Right cardiac atrium (tissue), 5 donors: ENCODE measurements at regions not wholly inside any gene's neighbourhood (a gene's known extent, or its start where the extent isn't known, plus 50 kb on each side); places are given as distances from the start of the nearest gene placed in this dataset.
"Not testable (repeated sequence)": the region's sequence is repeated elsewhere in the genome, so short reads cannot be mapped to it uniquely, and the experiment has no call there.

ENCODE experiments used
- ATAC-seq, 2 donors: fragments of 200-7000 bp; cut with Tn5 transposase; one replicate each; pipeline versions ENCODE4 v1.8.0 to v1.9.1; 2020; ENCODE audit warnings: moderate library complexity in 2 of 2, mild to moderate bottlenecking in 1 of 2
- DNase-seq, 3 donors: peaks; one replicate each; pipeline ENCODE4 v3.0.0-alpha.2; 2020
- H3K27ac ChIP-seq: one replicate; pipeline ENCODE4 v1.5.1; 2013; ENCODE audit warnings: mild to moderate bottlenecking, low read length, control low read depth, moderate library complexity
- H3K27me3 ChIP-seq: one replicate; pipeline ENCODE4 v1.6.1; 2013; ENCODE audit not compliant: control insufficient read depth, insufficient read depth
- H3K4me1 ChIP-seq: one replicate; pipeline ENCODE4 v1.6.1; 2013; ENCODE audit warnings: low read length; ENCODE audit not compliant: control insufficient read depth, insufficient read depth
- H3K4me3 ChIP-seq: one replicate; pipeline ENCODE4 v1.5.1; 2013; ENCODE audit warnings: low read length, control low read depth
- H3K9me3 ChIP-seq: one replicate; pipeline ENCODE4 v1.6.1; 2013; ENCODE audit warnings: low read length; ENCODE audit not compliant: control insufficient read depth
- WGBS: extraction: QIAGEN DNeasy Blood & Tissue Kit; methylation state at CpG from one replicate; pipeline ENCODE4 v1.1.7; 2013; 5-methylcytosine and 5-hydroxymethylcytosine counted together
- intact Hi-C, 4 donors: fragments of 100-400 bp; cut with DNase I; formaldehyde crosslinking; loops; one replicate each; pipeline versions ENCODE4 v1.11.0 to v1.14.0; 2022 to 2023
- donor health status: healthy with polysubstance abuse.
- donor health status: DM: no; HTN: yes; CAD: no.
- donor health status: DM: no; HTN: no; CAD: no.
- donor health status: DM: no; HTN: yes; CAD: no; lungs with severe emphysema.
- donor health status: DM: yes; HTN: yes; CAD: no.

DNA sequence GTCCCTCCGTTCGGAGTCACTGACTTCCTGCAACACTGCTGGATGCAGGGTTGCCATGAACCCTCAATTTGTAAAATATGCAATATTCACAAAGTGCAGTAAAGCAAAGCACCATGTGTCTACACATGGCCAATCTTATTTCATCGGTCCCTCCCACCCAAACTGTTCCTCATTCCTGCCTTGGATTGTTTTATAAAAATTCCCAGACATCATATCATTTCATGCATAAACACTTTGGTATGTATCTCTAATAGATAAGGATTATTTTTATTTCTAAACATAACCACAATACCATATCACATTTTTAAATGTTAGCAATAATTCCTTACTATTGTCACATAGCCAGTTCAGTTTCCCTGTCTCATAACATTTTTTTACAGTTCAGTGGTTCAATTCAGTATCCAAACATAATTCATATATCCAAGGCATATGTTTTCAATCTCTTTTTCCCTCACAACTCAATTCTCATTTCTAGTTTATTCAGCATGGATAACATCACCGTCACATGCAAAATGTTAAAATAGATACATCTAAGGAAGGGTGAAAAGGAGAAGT, 82.0 kb upstream of the PCAT7 start:
- intact Hi-C loops = no loop called here
- Histone ChIP-seq H3K9me3 (no peaks in the 10 kb centered on the region), H3K27me3 (no peaks in the 10 kb centered on the region), H3K4me3 (no peak overlapping the region), H3K4me1 (no peaks in the 10 kb centered on the region), H3K27ac (no peak overlapping the region)
- 68% methylated on average over 4 of the region's 4 CpGs for WGBS
- DNase-seq = no peak
- no peak for ATAC-seq

DNA sequence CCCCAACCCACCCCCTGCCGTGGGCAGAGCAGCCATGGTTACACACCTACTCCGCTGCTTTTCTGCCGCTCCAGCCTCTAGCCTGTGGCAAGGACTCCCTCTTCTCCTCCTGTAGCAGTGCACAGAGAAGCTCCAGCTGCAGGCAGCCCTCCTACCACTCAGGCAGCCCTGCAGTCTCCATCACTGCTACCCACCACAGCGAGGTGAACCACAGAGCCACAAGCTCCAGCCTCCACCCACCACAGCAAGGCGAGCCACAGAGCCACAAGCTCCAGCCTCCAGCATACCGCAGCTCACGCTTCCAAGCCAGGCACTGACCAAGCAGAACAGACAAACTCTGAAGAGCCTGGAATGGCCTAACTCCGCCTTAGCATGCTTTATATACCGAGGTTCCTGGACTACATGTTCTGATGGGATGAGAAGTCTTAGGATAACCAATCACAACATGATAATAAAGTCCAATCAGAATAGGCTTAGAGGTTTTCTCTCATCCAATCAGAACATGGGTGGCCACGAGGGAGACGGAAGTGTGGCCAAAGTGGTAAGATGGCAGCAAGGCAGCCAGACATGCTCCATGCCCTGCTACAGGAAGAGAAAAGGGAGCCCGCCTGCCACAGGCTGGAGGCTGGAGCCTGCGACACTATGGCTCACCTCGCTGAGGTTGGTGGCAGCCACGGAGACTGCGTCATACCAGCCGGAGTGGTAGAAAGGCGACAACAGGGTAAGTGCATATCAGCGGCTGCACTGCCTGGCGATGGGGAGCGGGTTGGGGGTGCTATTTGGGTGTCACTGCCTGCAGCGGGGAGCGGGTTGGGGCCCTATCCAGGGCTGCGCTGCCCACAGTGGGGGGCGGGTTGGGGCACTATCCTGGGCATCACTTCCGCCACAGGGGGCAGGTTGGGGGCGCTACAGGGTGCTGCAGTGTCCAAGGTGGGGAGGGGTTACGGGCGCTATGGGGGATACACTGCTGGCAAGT, 75.8 kb upstream of the PCAT7 start:
- Histone ChIP-seq H3K27ac (no peak overlapping the region), H3K9me3 (no peaks in the 10 kb centered on the region), H3K27me3 (no peaks in the 10 kb centered on the region), H3K4me1 (no peaks in the 10 kb centered on the region), H3K4me3 (no peak overlapping the region)
- WGBS = 90% methylated on average over 29 of the region's 29 CpGs
- DNase-seq (peak in 1 of 3 donors; percentile 49), ATAC-seq (no peak)
- intact Hi-C loops = no loop called here

DNA sequence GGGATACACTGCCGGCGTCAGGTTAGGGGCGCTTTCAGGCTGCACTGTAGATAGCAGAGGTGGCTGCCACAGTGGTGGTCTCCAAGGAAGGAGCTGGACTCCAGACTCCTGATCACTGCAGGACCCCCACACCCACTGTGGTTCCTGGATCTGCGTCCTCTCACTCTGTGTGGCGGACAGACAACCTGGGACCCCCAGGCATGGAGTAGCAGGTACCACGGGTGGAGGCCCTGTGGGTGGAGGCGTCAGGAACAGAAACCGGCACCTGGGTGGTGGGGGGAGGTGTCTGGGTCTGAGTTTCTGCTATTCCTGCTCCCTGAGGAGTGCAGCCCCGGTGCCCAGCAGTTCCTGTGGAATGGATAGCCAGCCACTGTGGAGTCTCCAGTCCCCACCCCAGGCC, 75.1 kb upstream of the PCAT7 start:
- H3K4me3 ChIP-seq = no peak overlapping the region
- no peak for ATAC-seq
- DNase-seq = no peak
- no peaks in the 10 kb centered on the region for H3K9me3 ChIP-seq
- 82% methylated on average over 9 of the region's 9 CpGs for WGBS
- H3K4me1 ChIP-seq = no peaks in the 10 kb centered on the region
- H3K27me3 ChIP-seq = no peaks in the 10 kb centered on the region
- no peak overlapping the region for H3K27ac ChIP-seq
- intact Hi-C loops = no loop called here

DNA sequence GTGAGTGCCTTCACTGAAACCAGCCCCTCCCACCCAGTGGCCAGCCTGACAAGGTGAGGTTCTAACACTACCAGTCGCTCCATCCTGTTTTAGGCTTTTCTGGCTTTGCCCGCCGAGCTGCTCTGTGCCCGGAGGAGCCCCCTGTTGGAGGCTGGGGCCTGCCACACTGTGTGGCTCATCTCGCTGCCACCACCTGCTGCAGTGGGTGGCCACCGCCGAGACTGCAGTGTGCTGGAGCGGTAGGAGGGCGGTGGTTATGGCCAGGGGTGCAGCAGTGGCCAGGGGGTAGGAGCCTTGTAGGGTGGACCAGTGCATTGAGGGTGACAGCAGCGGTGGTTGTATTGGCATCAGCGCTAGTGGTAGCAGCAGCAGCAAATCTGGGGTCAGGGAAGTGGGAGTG, 74.7 kb upstream of the PCAT7 start:
- Histone ChIP-seq H3K4me3 (no peak overlapping the region), H3K27me3 (no peaks in the 10 kb centered on the region), H3K9me3 (no peaks in the 10 kb centered on the region), H3K4me1 (no peaks in the 10 kb centered on the region), H3K27ac (no peak overlapping the region)
- ATAC-seq (no peak), DNase-seq (no peak)
- WGBS = 84% methylated on average over 11 of the region's 11 CpGs
- intact Hi-C loops = no loop called here

DNA sequence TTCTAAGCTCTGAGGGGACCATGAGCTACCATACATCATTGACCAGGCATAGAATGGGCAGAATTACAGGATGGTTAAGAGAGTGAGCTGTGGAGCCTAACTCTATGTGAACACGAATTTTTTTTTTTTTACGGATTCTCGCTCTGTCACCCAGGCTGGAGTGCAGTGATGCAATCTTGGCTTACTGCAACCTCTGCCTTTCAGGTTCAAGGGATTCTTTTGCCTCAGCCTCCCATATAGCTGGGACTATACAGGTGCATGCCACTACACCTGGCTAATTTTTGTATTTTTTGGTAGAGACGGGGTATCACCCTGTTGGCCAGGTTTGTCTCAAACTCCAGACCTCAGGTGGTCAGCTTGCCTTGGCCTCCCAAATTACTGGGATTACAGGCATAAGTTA, 72.8 kb upstream of the PCAT7 start:
- Histone ChIP-seq H3K27ac (no peak overlapping the region), H3K4me1 (no peaks in the 10 kb centered on the region), H3K9me3 (no peaks in the 10 kb centered on the region), H3K27me3 (no peaks in the 10 kb centered on the region), H3K4me3 (no peak overlapping the region)
- DNase-seq (no peak), ATAC-seq (no peak)
- 86% methylated on average over 4 of the region's 4 CpGs for WGBS
- intact Hi-C loops = no loop called here

DNA sequence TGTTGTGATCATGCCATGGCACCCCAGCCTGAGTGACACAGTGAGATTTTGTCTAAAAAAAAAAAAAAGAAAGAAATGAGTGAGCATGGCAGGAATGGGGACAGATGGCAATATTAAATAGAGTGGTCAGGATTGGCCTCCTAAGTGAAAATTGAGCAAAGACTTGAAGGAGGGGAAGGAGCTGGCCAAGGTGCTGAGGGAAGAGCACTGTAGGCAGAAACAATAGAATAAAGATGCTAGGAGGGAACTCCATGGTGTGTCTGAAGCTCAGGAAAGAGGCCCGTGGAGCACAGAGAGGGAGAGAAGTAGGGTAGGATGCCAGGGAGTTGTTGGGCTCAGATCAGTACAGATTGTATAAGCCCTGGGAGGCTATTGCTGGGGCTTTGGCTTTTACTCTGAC, 64.4 kb upstream of the PCAT7 start:
- ATAC-seq = no peak
- no peaks in the 10 kb centered on the region for H3K4me1 ChIP-seq
- no peaks in the 10 kb centered on the region for H3K9me3 ChIP-seq
- H3K27ac ChIP-seq = no peak overlapping the region
- DNase-seq = no peak
- 44% methylated on average over 1 of the region's 1 CpG for WGBS
- no peaks in the 10 kb centered on the region for H3K27me3 ChIP-seq
- intact Hi-C loops = no loop called here
- no peak overlapping the region for H3K4me3 ChIP-seq

DNA sequence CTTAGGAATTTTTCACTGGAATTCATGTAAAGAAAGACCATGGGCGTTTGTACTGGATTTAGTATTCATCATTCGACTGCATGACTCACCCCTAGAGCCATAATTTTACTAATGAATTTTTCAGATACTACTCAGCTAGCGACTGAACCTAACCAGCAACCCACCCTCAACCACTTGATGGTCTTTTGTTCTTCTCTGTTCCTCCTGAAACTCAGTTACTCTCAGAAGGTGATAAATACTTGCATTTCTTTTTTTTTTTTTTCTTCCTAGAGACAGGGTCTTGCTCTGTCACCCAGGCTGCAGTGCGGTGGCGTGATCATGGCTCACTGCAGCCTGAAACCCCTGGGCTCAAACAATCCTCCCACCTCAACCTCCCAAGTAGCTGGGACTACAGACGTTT, 62.8 kb upstream of the PCAT7 start:
- intact Hi-C loops, H3K27me3 ChIP-seq, H3K4me1 ChIP-seq, H3K4me3 ChIP-seq, H3K9me3 ChIP-seq, H3K27ac ChIP-seq, DNase-seq, ATAC-seq: not testable (repeated sequence)
- WGBS = 72% methylated on average over 6 of the region's 6 CpGs

DNA sequence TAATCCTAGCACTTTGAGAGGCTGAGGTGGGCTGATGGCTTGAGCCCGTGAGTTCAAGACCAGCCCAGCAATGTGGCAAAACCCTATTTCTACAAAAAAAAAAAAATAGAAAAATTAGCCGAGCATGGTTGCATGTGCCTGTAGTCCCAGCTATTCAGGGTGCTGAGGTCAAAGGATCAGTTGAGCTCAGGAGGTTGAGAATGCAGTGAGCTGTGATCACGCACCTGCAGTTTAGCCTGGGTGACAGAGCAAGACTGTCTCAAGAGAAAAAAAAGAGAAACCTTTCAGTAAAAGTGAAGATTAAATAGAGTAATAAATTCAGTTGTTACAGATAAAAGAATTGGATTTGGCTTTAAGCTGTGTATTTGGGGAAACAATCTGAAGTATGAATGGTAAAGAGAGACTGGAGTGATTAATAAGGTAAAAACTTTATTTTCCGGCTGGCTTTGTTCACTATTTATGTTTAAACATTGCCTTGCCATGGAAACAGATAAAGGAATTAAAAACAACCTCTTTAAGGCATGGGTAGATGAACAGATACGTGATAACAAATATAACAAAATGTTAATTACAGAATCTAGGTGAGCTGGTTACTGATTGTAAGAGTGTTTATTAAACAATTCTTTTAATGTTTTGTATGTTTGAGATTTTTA, 56.0 kb upstream of the PCAT7 start:
- H3K27ac ChIP-seq = no peak overlapping the region
- DNase-seq (no peak), ATAC-seq (no peak)
- H3K4me3 ChIP-seq = no peak overlapping the region
- H3K9me3 ChIP-seq = no peaks in the 10 kb centered on the region
- 76% methylated on average over 5 of the region's 5 CpGs for WGBS
- intact Hi-C loops = no loop called here
- no peaks in the 10 kb centered on the region for H3K4me1 ChIP-seq
- H3K27me3 ChIP-seq = no peaks in the 10 kb centered on the region

DNA sequence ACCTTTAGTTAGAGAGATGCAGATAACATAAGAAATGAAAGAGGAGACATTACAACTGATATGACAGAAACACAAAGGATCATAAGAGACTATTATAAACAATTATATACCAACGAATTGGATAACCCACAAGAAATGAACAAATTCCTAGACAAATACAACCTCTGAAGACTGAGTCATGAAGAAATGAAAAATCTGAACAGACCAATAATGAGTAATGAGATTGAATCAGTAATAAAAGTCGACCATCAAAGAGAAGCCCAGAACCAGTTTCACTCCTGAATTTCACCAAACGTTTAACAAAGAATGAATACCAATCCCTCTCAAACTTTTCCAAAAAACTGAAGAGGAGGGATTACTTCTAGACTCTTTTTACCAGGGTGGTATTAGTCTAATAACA, 50.5 kb upstream of the PCAT7 start:
- no peak for ATAC-seq
- DNase-seq = no peak
- no peak overlapping the region for H3K27ac ChIP-seq
- 77% methylated on average over 3 of the region's 3 CpGs for WGBS
- H3K9me3 ChIP-seq = no peaks in the 10 kb centered on the region
- H3K4me3 ChIP-seq = no peak overlapping the region
- no peaks in the 10 kb centered on the region for H3K4me1 ChIP-seq
- H3K27me3 ChIP-seq = no peaks in the 10 kb centered on the region
- intact Hi-C loops = no loop called here
